Right lobe of liver (tissue), 6 donors: ENCODE measurements at regions not wholly inside any gene's neighbourhood (a gene's known extent, or its start where the extent isn't known, plus 50 kb on each side); places are given as distances from the start of the nearest gene placed in this dataset.
A peak's percentile ranks its signal among the peaks of the same experiment; 100 is the strongest.

ENCODE experiments used
- ATAC-seq, 4 donors: fragments of 200-7000 bp; cut with Tn5 transposase; one replicate each; pipeline ENCODE4 v1.9.1; 2020; ENCODE audit warnings: mild to moderate bottlenecking in 4 of 4, moderate library complexity in 4 of 4
- DNase-seq, 3 donors: peaks; one replicate each; pipeline ENCODE4 v3.0.0-alpha.2; 2020
- H3K27ac ChIP-seq, 3 donors: fragments of 200-600 bp; one replicate each; pipeline ENCODE4 v1.8.0; 2022
- H3K27me3 ChIP-seq, 2 donors: fragments of 200-600 bp; one replicate each; pipeline ENCODE4 v1.8.0; 2022
- H3K36me3 ChIP-seq, 4 donors: fragments of 200-600 bp; sonication (generic) in 1 of 4; one replicate each; pipeline versions ENCODE4 v1.5.1 to v1.8.0; 2017 to 2022; ENCODE audit warnings: control low read depth in 1 of 4
- H3K4me1 ChIP-seq, 4 donors: fragments of 200-600 bp; sonication (generic) in 1 of 4; one replicate each; pipeline versions ENCODE4 v1.5.1 to v1.8.0; 2017 to 2022; ENCODE audit warnings: control low read depth in 1 of 4
- H3K4me3 ChIP-seq, 3 donors: fragments of 200-600 bp; one replicate each; pipeline ENCODE4 v1.8.0; 2022
- H3K9me3 ChIP-seq, 4 donors: fragments of 200-600 bp; sonication (generic) in 1 of 4; one replicate each; pipeline versions ENCODE4 v1.5.1 to v1.8.0; 2017 to 2022; ENCODE audit warnings: control low read depth in 1 of 4
- CTCF ChIP-seq, 4 donors: fragments of 200-600 bp in 3 of 4; fragments of 450-650 bp in 1 of 4; IDR thresholded peaks; one replicate each; pipeline versions ENCODE4 v1.5.1 to v1.8.0; 2016 to 2022; ENCODE audit warnings: antibody characterized with exemption in 4 of 4, mild to moderate bottlenecking in 2 of 4
- POLR2A ChIP-seq: fragments of 450-650 bp; IDR thresholded peaks from one replicate; pipeline ENCODE4 v1.6.1; 2017; ENCODE audit warnings: antibody characterized with exemption, mild to moderate bottlenecking
- WGBS: methylation state at CpG from one replicate; pipeline ENCODE4 v1.1.6; 2018; ENCODE audit warnings: low coverage, low lambda C conversion rate; ENCODE audit not compliant: insufficient coverage; ENCODE audit errors: missing lambda C conversion rate; 5-methylcytosine and 5-hydroxymethylcytosine counted together
- intact Hi-C, 2 donors: fragments of 100-400 bp; cut with DNase I; formaldehyde crosslinking; loops; one replicate each; pipeline versions ENCODE4 v1.11.2 to v1.14.1; 2022
- donor health status: DM: no; HTN: yes; CAD: no.
- donor health status: DM: no; HTN: no; CAD: no.
- donor health status: DM: no; HTN: no; CAD: no.
- donor health status: DM: no; HTN: yes; CAD: no.
- donor health status: DM: no; HTN: yes; CAD: no.

GRCh38 chr3:65070968-65071367 is 383.2 kb upstream of the ADAMTS9 start:
- 66% methylated on average over 3 of the region's 3 CpGs for WGBS
- intact Hi-C loops = no loop called here
- Histone ChIP-seq H3K27ac (no peak overlapping the region), H3K4me1 (no peaks in the 10 kb centered on the region), H3K27me3 (no peaks in the 10 kb centered on the region), H3K36me3 (no peaks in the 10 kb centered on the region), H3K9me3 (no peaks in the 10 kb centered on the region), H3K4me3 (no peak overlapping the region)
- ATAC-seq (no peak), DNase-seq (no peak)
- TF ChIP-seq POLR2A = no peak
- no peak for TF ChIP-seq CTCF (IDR thresholded peaks at IDR 0.05)

- DNase-seq = no peak
- intact Hi-C loops = no loop called here
- H3K27ac ChIP-seq = no peak overlapping the region
- H3K4me3 ChIP-seq = no peak overlapping the region
- no peaks in the 10 kb centered on the region for H3K9me3 ChIP-seq
- no peaks in the 10 kb centered on the region for H3K36me3 ChIP-seq
- TF ChIP-seq CTCF (IDR thresholded peaks at IDR 0.05) (no peak), POLR2A (no peak)
- WGBS = 59% methylated on average over 2 of the region's 2 CpGs
- no peaks in the 10 kb centered on the region for H3K4me1 ChIP-seq
- no peaks in the 10 kb centered on the region for H3K27me3 ChIP-seq
- no peak for ATAC-seq
Measured at GRCh38 chr3:65060904-65061303, 373.1 kb upstream of the ADAMTS9 start.

GRCh38 chr3:65052101-65052500 is 364.3 kb upstream of the ADAMTS9 start:
- no peaks in the 10 kb centered on the region for H3K36me3 ChIP-seq
- no peak overlapping the region for H3K27ac ChIP-seq
- no peak for TF ChIP-seq POLR2A
- TF ChIP-seq CTCF (IDR thresholded peaks at IDR 0.05) = no peak
- intact Hi-C loops = no loop called here
- no peak overlapping the region for H3K4me3 ChIP-seq
- DNase-seq (no peak), ATAC-seq (peak in 1 of 4 donors; percentile 37)
- H3K27me3 ChIP-seq = no peaks in the 10 kb centered on the region
- WGBS = 33% methylated on average over 1 of the region's 1 CpG
- H3K4me1 ChIP-seq = no peaks in the 10 kb centered on the region
- H3K9me3 ChIP-seq = no peaks in the 10 kb centered on the region

GRCh38 chr3:65048151-65048550 is 360.4 kb upstream of the ADAMTS9 start:
- no peaks in the 10 kb centered on the region for H3K4me1 ChIP-seq
- TF ChIP-seq POLR2A (no peak), CTCF (IDR thresholded peaks at IDR 0.05) (no peak)
- no peaks in the 10 kb centered on the region for H3K36me3 ChIP-seq
- DNase-seq (no peak), ATAC-seq (no peak)
- no peak overlapping the region for H3K4me3 ChIP-seq
- H3K9me3 ChIP-seq = peaks cover 0 to 7% (median 0%) of the 10 kb centered on the region in 4 donors
- H3K27ac ChIP-seq = no peak overlapping the region
- 75% methylated on average over 1 of the region's 1 CpG for WGBS
- no peaks in the 10 kb centered on the region for H3K27me3 ChIP-seq
- intact Hi-C loops = no loop called here

- DNase-seq (no peak), ATAC-seq (no peak)
- TF ChIP-seq POLR2A = no peak
- no peak for TF ChIP-seq CTCF (IDR thresholded peaks at IDR 0.05)
- Histone ChIP-seq H3K36me3 (no peaks in the 10 kb centered on the region), H3K9me3 (peaks cover 0 to 7% (median 0%) of the 10 kb centered on the region in 4 donors), H3K4me3 (no peak overlapping the region), H3K27me3 (no peaks in the 10 kb centered on the region), H3K27ac (no peak overlapping the region), H3K4me1 (no peaks in the 10 kb centered on the region)
- intact Hi-C loops = no loop called here
- WGBS = 10% methylated on average over 1 of the region's 1 CpG
Measured at GRCh38 chr3:65045138-65045537, 357.3 kb upstream of the ADAMTS9 start.
